Heart left ventricle (tissue), 16 donors: ENCODE measurements at regions not wholly inside any gene's neighbourhood (a gene's known extent, or its start where the extent isn't known, plus 50 kb on each side); places are given as distances from the start of the nearest gene placed in this dataset.

Experiments
- ATAC-seq, 4 donors: fragments of 200-7000 bp; cut with Tn5 transposase; one replicate each; pipeline ENCODE4 v1.9.1; 2020 to 2022; ENCODE audit warnings: moderate library complexity in 4 of 4, mild to moderate bottlenecking in 3 of 4, moderate number of reproducible peaks in 1 of 4
- DNase-seq, 5 donors: peaks; one replicate each; pipeline ENCODE4 v3.0.0-alpha.2; 2020
- H3K27ac ChIP-seq, 12 donors: fragments of 200-600 bp; sonication (generic) in 4 of 12; one replicate each; pipeline versions ENCODE4 v1.5.0 to v1.8.0; 2016 to 2022; ENCODE audit warnings: mild to moderate bottlenecking in 2 of 12
- H3K27me3 ChIP-seq, 9 donors: fragments of 200-600 bp; sonication (generic) in 2 of 9; one replicate each; pipeline versions ENCODE4 v1.5.1 to v1.8.0; 2016 to 2022; ENCODE audit warnings: mild to moderate bottlenecking in 3 of 9
- H3K36me3 ChIP-seq, 9 donors: fragments of 200-600 bp; sonication (generic) in 2 of 9; one replicate each; pipeline versions ENCODE4 v1.5.0 to v1.8.0; 2018 to 2022; ENCODE audit warnings: mild to moderate bottlenecking in 2 of 9
- H3K4me1 ChIP-seq, 12 donors: fragments of 200-600 bp; sonication (generic) in 4 of 12; one replicate each; pipeline versions ENCODE4 v1.5.0 to v1.8.0; 2016 to 2022; ENCODE audit warnings: mild to moderate bottlenecking in 3 of 12
- H3K4me3 ChIP-seq, 12 donors: fragments of 200-600 bp; sonication (generic) in 4 of 12; one replicate each; pipeline versions ENCODE4 v1.5.0 to v1.8.0; 2017 to 2022; ENCODE audit warnings: mild to moderate bottlenecking in 9 of 12, moderate library complexity in 4 of 12
- H3K9me3 ChIP-seq, 12 donors: fragments of 200-600 bp; sonication (generic) in 4 of 12; one replicate each; pipeline versions ENCODE4 v1.5.0 to v1.8.0; 2016 to 2022; ENCODE audit warnings: mild to moderate bottlenecking in 1 of 12
- CTCF ChIP-seq, 12 donors: fragments of 200-600 bp; sonication (generic) in 4 of 12; IDR thresholded peaks; one replicate each; pipeline versions ENCODE4 v1.5.0 to v1.8.0; 2018 to 2022; ENCODE audit warnings: antibody characterized with exemption in 12 of 12, mild to moderate bottlenecking in 5 of 12
- POLR2A ChIP-seq, 2 donors: fragments of 450-650 bp; IDR thresholded peaks; one replicate each; pipeline ENCODE4 v1.6.1; 2017; ENCODE audit warnings: antibody characterized with exemption in 2 of 2, mild to moderate bottlenecking in 2 of 2, moderate library complexity in 2 of 2
- WGBS, 4 donors: extraction: QIAGEN DNeasy Blood & Tissue Kit in 2 of 4; methylation state at CpG; one replicate each; pipeline versions ENCODE4 v1.1.5 to v1.1.7; 2013 to 2018; 5-methylcytosine and 5-hydroxymethylcytosine counted together
- intact Hi-C, 10 donors: fragments of 100-400 bp; cut with DNase I; formaldehyde crosslinking; loops; one replicate each; pipeline versions ENCODE4 v1.11.1 to v1.14.2; 2022
- donor health status: ischemic (EF 13 %, LVEDD 7.1; RV severe dilation, severe dysfunction).
- donor health status: healthy with polysubstance abuse.
- donor health status: DM: no; HTN: yes; CAD: no.
- donor health status: DM: no; HTN: no; CAD: no.
- donor health status: ischemic (EF 25% LVEDD 6.9; RV normal size, moderate dysfunction).
- donor health status: ischemic (EF 25% LVEDD 5.7; RV mildly dilated, moderate dysfunction).
- donor health status: healthy.
- donor health status: DM: yes; HTN: yes; CAD: no.
- donor health status: ischemic (EF 35%, LVEDD 5.7; RV mildly dilated, moderate dysfunction).
- donor health status: nonischemic (EF 11% LVEDD 7.7; RV severe dilation, severe dysfunction).
- donor health status: DM: yes; HTN: yes; CAD: no.
- donor health status: PGD.
- donor health status: ischemic (EF 29% LVEDD 5.4; RV normal size, mild dysfunction).
- donor health status: nonischemic (EF 23%, LVEDD 6.1; RV moderate dilation, normal function).

- Histone ChIP-seq H3K36me3 (no peaks in the 10 kb centered on the region), H3K4me1 (no peaks in the 10 kb centered on the region), H3K27me3 (peaks cover 0 to 4% (median 0%) of the 10 kb centered on the region in 9 donors), H3K9me3 (no peaks in the 10 kb centered on the region), H3K27ac (no peak overlapping the region), H3K4me3 (no peak overlapping the region)
- WGBS, 4 donors = 0 to 9% (median 7%) methylated on average over 1 of the region's 1 CpG
- TF ChIP-seq POLR2A (IDR thresholded peaks at IDR 0.05) (no peak), CTCF (IDR thresholded peaks at IDR 0.05) (no peak)
- no peak for DNase-seq
- no peak for ATAC-seq
- intact Hi-C loops = no loop called here
Observed at GRCh38 chr10:111392910-111393309, 316.1 kb downstream of the ADRA2A start.

- Histone ChIP-seq H3K9me3 (peaks cover 0 to 8% (median 0%) of the 10 kb centered on the region in 12 donors), H3K36me3 (no peaks in the 10 kb centered on the region), H3K4me3 (no peak overlapping the region), H3K4me1 (no peaks in the 10 kb centered on the region), H3K27ac (no peak overlapping the region), H3K27me3 (peaks cover 0 to 4% (median 0%) of the 10 kb centered on the region in 9 donors)
- no peak for TF ChIP-seq POLR2A (IDR thresholded peaks at IDR 0.05)
- no peak for TF ChIP-seq CTCF (IDR thresholded peaks at IDR 0.05)
- ATAC-seq = no peak
- WGBS, 4 donors = 65 to 71% (median 67%) methylated on average over 3 of the region's 3 CpGs
- DNase-seq = no peak
- intact Hi-C loops = no loop called here
Observed at GRCh38 chr10:111410740-111411139, 333.9 kb downstream of the ADRA2A start.

GRCh38 chr10:111425459-111425858 lies 348.6 kb downstream of the ADRA2A start:
- ATAC-seq = no peak

GRCh38 chr10:111429288-111430028 lies 352.6 kb downstream of the ADRA2A start:
- no peaks in the 10 kb centered on the region for H3K4me1 ChIP-seq
- intact Hi-C loops = no loop called here
- H3K27ac ChIP-seq = no peak overlapping the region
- no peak overlapping the region for H3K4me3 ChIP-seq
- H3K9me3 ChIP-seq = no peaks in the 10 kb centered on the region
- WGBS, 4 donors = 78 to 99% (median 90%) methylated on average over 3 of the region's 3 CpGs
- no peak for TF ChIP-seq POLR2A (IDR thresholded peaks at IDR 0.05)
- H3K36me3 ChIP-seq = no peaks in the 10 kb centered on the region
- no peak for ATAC-seq
- no peak for DNase-seq
- no peaks in the 10 kb centered on the region for H3K27me3 ChIP-seq

More at GRCh38 chr10:111425459-111425858, 348.6 kb downstream of the ADRA2A start:
- no peaks in the 10 kb centered on the region for H3K36me3 ChIP-seq
- no peaks in the 10 kb centered on the region for H3K9me3 ChIP-seq
- H3K4me1 ChIP-seq = no peaks in the 10 kb centered on the region
- no peak overlapping the region for H3K27ac ChIP-seq
- TF ChIP-seq CTCF (IDR thresholded peaks at IDR 0.05) (no peak), POLR2A (IDR thresholded peaks at IDR 0.05) (no peak)
- no peak for DNase-seq
- peaks cover 0 to 3% (median 0%) of the 10 kb centered on the region in 9 donors for H3K27me3 ChIP-seq
- WGBS, 4 donors = 65 to 74% (median 71%) methylated on average over 1 of the region's 1 CpG
- H3K4me3 ChIP-seq = no peak overlapping the region
- intact Hi-C loops = no loop called here

- Histone ChIP-seq H3K36me3 (no peaks in the 10 kb centered on the region), H3K27ac (no peak overlapping the region), H3K9me3 (no peaks in the 10 kb centered on the region), H3K27me3 (no peaks in the 10 kb centered on the region), H3K4me1 (no peaks in the 10 kb centered on the region), H3K4me3 (no peak overlapping the region)
- ATAC-seq (no peak), DNase-seq (no peak)
- no peak for TF ChIP-seq CTCF (IDR thresholded peaks at IDR 0.05)
- no peak for TF ChIP-seq POLR2A (IDR thresholded peaks at IDR 0.05)
- WGBS, 4 donors = 77 to 89% (median 88%) methylated on average over 1 of the region's 1 CpG
- intact Hi-C loops = no loop called here
Observed at GRCh38 chr10:111430070-111430469, 353.2 kb downstream of the ADRA2A start.
